ENCODE measurements at regions not wholly inside any gene's neighbourhood (a gene's known extent, or its start where the extent isn't known, plus 50 kb on each side); places are given as distances from the start of the nearest gene placed in this dataset.

DNA sequence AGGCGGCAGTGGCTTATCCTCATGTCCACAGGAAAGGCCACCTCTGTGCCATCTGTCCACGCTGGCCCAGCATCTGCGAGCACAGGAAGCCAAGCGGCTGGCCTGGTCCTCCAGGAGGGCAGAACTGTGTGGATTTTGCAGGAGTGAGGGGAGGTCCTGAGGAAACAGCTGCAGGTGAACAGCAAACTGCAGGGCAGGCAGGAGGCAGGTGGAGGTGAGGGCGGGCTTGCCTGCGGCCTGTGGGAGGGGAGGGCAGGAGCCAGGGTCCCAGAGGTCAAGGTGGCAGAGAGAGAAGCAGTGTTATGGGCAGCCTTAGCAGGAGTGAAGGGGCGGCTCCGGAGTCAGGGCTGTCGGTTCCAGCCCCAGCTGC, 369.7 kb downstream of the SHANK2 start:
- peak overlapping the region; percentile 45 for H3K4me2 ChIP-seq
- no peaks in the 10 kb centered on the region for H4K20me1 ChIP-seq
- no peak overlapping the region for H3K27ac ChIP-seq
- H3K9me3 ChIP-seq = no peaks in the 10 kb centered on the region
- no peak overlapping the region for H3K4me3 ChIP-seq
- H3K36me3 ChIP-seq = no peaks in the 10 kb centered on the region
- H3K9ac ChIP-seq = no peak overlapping the region
- TF ChIP-seq Cebpa-rat (IDR thresholded peaks at IDR 0.05) = no peak
- H3K27me3 ChIP-seq = no peaks in the 10 kb centered on the region
- H3K4me1 ChIP-seq = peaks cover 14% of the 10 kb centered on the region

DNA sequence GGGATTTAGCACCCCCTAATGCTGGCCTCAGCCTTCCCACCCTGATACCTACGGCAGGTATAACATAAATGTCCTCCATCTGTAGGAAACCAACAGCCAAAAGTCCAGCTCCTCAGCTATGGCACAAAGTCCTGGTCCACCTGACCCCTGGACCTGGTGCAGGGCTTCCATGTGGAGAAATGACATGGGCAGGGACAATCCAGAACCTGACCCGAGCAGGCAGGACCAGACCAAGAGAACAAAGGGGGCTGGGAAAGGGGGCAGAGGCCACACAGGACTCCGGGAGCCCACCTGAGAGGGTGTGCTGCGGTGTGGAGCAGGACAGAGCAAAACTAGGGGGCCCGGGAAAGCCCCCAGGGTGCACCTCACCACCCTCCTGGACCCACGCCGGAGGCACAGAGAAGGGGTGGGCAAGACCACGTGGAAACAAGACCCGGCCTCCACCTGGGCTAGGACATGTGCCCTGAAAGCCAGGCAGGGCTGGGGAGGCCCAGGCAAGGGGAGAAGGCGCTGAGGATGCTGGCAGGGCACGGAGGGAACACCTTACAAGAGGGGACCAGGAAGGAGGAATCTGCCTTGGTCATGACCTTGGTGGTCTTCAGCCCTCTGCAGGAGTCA, 368.9 kb downstream of the SHANK2 start:
- Histone ChIP-seq H3K27ac (no peak overlapping the region), H3K4me3 (no peak overlapping the region), H3K4me1 (peaks cover 21% of the 10 kb centered on the region), H3K9me3 (no peaks in the 10 kb centered on the region), H3K4me2 (0 out of 2 replicates have a peak overlapping the region, but pooled peaks have one; percentile 45), H4K20me1 (no peaks in the 10 kb centered on the region), H3K36me3 (no peaks in the 10 kb centered on the region), H3K9ac (no peak overlapping the region), H3K27me3 (no peaks in the 10 kb centered on the region)
- TF ChIP-seq Cebpa-rat (IDR thresholded peaks at IDR 0.05) = no peak

DNA sequence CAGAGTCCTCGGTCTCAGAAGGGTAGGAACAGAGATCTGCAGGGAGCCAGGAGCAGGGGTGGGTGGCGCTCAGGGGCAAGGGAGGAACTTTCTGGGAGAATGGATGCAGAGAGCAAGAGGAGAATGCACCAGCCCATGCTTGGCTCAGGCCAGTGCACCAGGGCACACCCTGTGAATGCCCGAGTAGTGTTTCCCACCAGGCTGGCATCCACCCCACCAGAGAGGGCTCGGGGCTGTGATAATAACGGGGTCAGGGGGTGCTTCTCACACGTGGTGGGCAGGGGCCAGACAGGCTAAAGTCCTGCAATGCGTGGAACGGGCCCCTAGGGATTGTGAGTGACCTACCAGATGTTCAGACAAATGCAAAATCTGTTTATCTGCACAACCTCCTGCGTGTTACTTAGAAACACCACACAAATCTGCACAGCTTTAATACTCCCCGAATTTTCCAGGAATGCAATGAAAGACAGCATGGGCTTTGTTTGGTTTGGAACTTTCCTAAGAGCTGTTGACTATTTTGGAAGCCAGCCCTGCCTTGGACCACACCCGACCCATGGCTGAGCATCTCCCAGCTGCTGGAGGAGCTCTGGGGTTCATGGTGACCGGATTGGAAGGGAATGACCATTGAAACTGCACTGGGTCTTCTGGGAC, 368.3 kb downstream of the SHANK2 start:
- no peaks in the 10 kb centered on the region for H4K20me1 ChIP-seq
- H3K4me3 ChIP-seq = no peak overlapping the region
- H3K27me3 ChIP-seq = no peaks in the 10 kb centered on the region
- no peak overlapping the region for H3K9ac ChIP-seq
- peaks cover 23% of the 10 kb centered on the region for H3K4me1 ChIP-seq
- no peak overlapping the region for H3K4me2 ChIP-seq
- H3K27ac ChIP-seq = no peak overlapping the region
- no peaks in the 10 kb centered on the region for H3K36me3 ChIP-seq
- peaks cover 1% of the 10 kb centered on the region; the same call in 1 of the 2 replicates for H3K9me3 ChIP-seq
- TF ChIP-seq Cebpa-rat (IDR thresholded peaks at IDR 0.05) = no peak

DNA sequence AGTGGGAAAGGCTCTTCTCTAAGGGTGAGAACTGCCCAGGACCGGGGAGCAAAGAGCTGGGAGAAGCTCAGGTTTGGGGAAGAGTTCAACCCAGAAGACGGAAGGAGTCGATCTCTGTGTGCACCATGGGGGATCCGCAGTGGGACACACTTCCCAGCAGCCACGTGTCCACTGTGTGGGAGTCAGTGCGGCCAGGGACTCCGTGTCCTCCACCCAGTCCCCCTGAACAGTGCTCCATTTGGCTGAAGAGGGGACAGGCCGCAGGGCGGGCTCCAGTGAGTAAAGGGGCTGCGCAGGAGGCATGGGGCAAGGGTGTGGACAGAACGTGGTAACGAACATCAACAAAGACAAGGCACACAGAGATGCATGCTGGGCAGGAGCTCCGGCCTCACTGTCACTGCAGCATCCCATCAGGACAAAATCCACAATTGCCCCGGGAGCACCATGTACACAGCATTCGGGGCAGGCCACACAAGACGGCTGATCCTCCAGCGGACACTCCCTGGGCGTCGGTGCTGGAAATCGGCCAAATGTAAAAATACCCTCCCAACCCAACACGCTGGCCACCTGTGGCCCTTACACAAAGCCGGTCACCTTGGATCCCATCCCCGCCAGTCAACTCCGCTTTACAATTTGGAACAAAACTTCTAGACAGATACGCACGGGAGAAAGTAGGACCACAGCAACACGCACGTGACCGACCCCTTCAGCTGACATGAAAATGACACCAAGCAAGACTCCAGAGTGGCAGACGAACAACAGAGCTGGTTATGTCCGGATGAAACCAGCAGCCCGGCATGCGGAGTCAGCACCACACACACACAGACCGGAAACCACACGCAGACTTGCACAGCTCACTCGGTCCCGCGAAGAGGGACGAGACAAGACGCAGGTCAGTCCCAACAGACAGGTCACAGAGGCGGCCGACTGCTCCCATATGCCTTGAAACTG, 366.8 kb downstream of the SHANK2 start:
- no peak overlapping the region for H3K9ac ChIP-seq
- peaks cover 23% of the 10 kb centered on the region for H3K4me1 ChIP-seq
- peaks cover 9% of the 10 kb centered on the region; the same call in 1 of the 2 replicates for H3K9me3 ChIP-seq
- no peak overlapping the region for H3K4me2 ChIP-seq
- H3K4me3 ChIP-seq = no peak overlapping the region
- no peaks in the 10 kb centered on the region for H3K36me3 ChIP-seq
- no peaks in the 10 kb centered on the region for H4K20me1 ChIP-seq
- TF ChIP-seq Cebpa-rat (IDR thresholded peaks at IDR 0.05) = no peak
- no peaks in the 10 kb centered on the region for H3K27me3 ChIP-seq
- no peak overlapping the region for H3K27ac ChIP-seq

DNA sequence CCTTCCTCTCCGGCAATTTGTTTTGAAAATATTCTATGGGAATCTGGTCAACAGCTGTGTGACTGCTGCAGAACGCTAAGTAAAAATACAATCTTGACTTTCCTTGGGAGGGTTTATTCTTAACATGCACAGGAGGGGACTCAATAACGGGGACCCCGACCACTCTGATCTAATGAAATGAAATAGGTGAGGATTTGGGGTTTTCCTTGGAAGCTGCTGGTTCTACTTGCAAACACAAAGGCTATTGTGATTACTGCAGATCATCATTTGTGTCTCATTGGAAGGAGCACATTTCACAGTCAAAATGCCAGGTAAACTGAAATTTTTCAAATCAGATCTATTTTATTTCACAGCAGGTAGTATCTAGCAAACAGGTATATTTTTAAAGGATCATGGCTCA, 366.1 kb downstream of the SHANK2 start:
- H3K27me3 ChIP-seq = no peaks in the 10 kb centered on the region
- H3K4me2 ChIP-seq = no peak overlapping the region
- no peaks in the 10 kb centered on the region for H3K36me3 ChIP-seq
- no peaks in the 10 kb centered on the region for H4K20me1 ChIP-seq
- H3K4me3 ChIP-seq = no peak overlapping the region
- peaks cover 23% of the 10 kb centered on the region for H3K4me1 ChIP-seq
- no peak overlapping the region for H3K27ac ChIP-seq
- H3K9ac ChIP-seq = no peak overlapping the region
- H3K9me3 ChIP-seq = peaks cover 9% of the 10 kb centered on the region; the same call in 1 of the 2 replicates
- no peak for TF ChIP-seq Cebpa-rat (IDR thresholded peaks at IDR 0.05)

DNA sequence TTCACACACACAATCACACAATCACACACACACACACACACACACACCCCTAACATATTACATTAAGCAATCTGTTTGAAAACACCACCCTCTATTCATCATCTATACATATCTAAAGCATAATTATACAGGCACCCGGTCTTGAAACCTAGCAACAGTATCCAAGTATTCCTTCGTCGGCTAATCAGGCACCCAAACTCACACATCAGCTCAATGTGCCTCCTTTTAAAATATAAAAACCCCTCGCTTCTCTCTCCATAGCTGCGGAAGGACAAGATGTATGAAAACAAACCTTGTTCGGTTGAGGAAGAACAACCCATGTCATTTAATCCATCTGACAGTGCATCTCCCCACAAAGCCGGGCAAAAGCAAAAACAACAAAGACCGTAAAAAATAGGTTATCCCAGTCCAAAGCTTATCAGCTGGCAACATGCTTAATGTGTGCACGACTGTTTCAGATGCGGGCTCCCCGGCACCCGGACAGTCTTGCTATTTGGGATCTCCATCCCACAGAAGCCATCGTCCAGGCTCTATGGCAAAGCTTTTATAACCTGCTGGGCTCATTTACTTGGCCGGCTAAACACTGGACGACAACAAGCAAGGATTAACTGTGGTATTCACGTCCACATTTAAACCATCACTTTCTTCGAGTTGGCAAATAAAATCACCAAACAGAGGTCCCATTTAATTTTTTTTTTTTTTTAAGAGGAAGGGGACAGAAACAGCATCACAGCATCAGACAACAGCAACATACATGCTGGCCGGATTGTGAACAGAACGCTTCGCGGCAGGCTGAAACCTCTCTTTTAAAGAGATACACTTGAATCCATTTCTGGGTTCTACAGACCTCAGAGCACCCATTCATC, 365.5 kb downstream of the SHANK2 start:
- H3K9me3 ChIP-seq = peaks cover 9% of the 10 kb centered on the region; the same call in 1 of the 2 replicates
- no peaks in the 10 kb centered on the region for H3K36me3 ChIP-seq

DNA sequence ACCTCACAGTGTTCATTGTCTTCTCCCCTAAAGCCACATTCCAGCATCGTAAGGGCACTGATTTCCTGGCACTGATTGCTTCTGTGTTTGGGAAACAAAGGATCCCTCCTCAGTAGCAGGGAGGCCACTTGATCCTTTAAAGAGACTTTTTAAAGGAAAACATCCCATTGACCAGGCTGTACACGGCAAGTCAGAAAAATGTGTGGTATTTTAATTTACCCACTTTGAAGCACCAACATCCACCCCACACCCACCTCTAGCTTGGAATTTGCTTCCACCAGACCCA, 364.9 kb downstream of the SHANK2 start:
- Histone ChIP-seq H3K27me3 (no peaks in the 10 kb centered on the region), H3K4me1 (peaks cover 30% of the 10 kb centered on the region), H3K4me2 (peak overlapping the region; percentile 61), H3K36me3 (no peaks in the 10 kb centered on the region), H3K9me3 (peaks cover 9% of the 10 kb centered on the region; the same call in 1 of the 2 replicates), H3K4me3 (no peak overlapping the region), H4K20me1 (no peaks in the 10 kb centered on the region), H3K27ac (no peak overlapping the region), H3K9ac (no peak overlapping the region)
- TF ChIP-seq Cebpa-rat (IDR thresholded peaks at IDR 0.05) = no peak

More for the DNA sequence above, 365.5 kb downstream of the SHANK2 start:
- no peak overlapping the region for H3K4me3 ChIP-seq
- 0 out of 2 replicates have a peak overlapping the region, but pooled peaks have one; percentile 61 for H3K4me2 ChIP-seq
- no peak for TF ChIP-seq Cebpa-rat (IDR thresholded peaks at IDR 0.05)
- no peaks in the 10 kb centered on the region for H3K27me3 ChIP-seq
- H3K4me1 ChIP-seq = peaks cover 27% of the 10 kb centered on the region
- H4K20me1 ChIP-seq = no peaks in the 10 kb centered on the region
- H3K9ac ChIP-seq = no peak overlapping the region
- no peak overlapping the region for H3K27ac ChIP-seq

DNA sequence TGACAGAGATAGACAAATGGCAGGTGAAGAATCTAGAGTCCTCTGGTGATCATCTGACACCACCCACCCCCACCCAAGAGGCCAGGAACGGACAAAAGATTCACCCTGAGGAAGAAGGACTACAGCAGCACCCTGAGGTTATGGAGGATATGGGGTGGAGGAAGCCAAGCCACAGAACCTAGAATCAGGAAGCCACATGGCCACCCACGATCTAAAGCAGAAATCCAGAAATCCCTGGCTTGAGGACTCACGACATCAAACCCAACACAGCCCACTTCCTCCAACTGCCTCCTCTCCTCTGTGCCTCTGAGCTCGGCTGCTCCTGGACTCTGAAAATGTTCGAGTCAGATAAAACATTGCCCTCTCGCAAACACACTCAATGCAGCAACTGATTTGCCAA, 364.3 kb downstream of the SHANK2 start:
- Histone ChIP-seq H3K27ac (no peak overlapping the region), H4K20me1 (no peaks in the 10 kb centered on the region), H3K4me2 (peak overlapping the region; percentile 61), H3K4me1 (peaks cover 30% of the 10 kb centered on the region), H3K9ac (no peak overlapping the region), H3K4me3 (no peak overlapping the region), H3K36me3 (no peaks in the 10 kb centered on the region), H3K27me3 (no peaks in the 10 kb centered on the region), H3K9me3 (peaks cover 9% of the 10 kb centered on the region; the same call in 1 of the 2 replicates)
- no peak for TF ChIP-seq Cebpa-rat (IDR thresholded peaks at IDR 0.05)

DNA sequence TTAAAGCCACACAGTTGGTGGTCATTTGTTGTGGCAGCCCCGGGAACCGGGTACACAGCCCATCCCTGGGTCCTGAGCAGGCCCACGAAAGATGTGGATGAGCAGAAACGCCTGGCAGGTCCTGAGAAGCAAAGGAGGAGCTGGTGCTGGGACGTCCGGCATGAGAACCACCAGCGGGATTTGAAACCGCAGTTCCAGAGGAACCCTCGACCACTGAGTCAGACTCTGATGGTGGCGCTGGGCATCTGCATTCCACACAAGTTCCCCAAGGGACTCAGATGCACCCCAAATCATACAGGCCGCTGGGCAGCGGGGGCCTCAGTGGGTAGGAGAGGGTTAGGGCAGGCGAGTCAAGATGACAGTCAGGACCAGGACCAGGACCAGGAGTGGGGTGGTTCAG, 363.0 kb downstream of the SHANK2 start:
- Histone ChIP-seq H3K9ac (no peak overlapping the region), H3K4me1 (peaks cover 32% of the 10 kb centered on the region), H3K4me2 (no peak overlapping the region), H3K36me3 (no peaks in the 10 kb centered on the region), H3K4me3 (no peak overlapping the region), H4K20me1 (no peaks in the 10 kb centered on the region), H3K27me3 (no peaks in the 10 kb centered on the region), H3K27ac (no peak overlapping the region), H3K9me3 (peaks cover 9% of the 10 kb centered on the region; the same call in 1 of the 2 replicates)
- no peak for TF ChIP-seq Cebpa-rat (IDR thresholded peaks at IDR 0.05)

Measured in BLaER1 (cell line).